SU-DHL-6 (cell line): ENCODE measurements at regions not wholly inside any gene's neighbourhood (a gene's known extent, or its start where the extent isn't known, plus 50 kb on each side); places are given as distances from the start of the nearest gene placed in this dataset.

Experiments
- CTCF ChIP-seq: fragments of 200-600 bp; sonication (generic); IDR thresholded peaks from one replicate; pipeline ENCODE4 v1.5.1; 2017; ENCODE audit warnings: antibody characterized with exemption, mild to moderate bottlenecking, low read length, moderate library complexity; ENCODE audit not compliant: insufficient read depth, poor library complexity, severe bottlenecking
- EZH2phosphoT487 ChIP-seq: fragments of 200-600 bp; sonication (generic), shearing (Covaris generic); conservative IDR thresholded peaks from 2 replicates; pipeline ENCODE4 v1.6.1; 2018; ENCODE audit warnings: mild to moderate bottlenecking, antibody characterized with exemption, low read length, moderate library complexity, mixed read lengths

- TF ChIP-seq CTCF = no peak
- no peak for TF ChIP-seq EZH2phosphoT487
These were observed 208.8 kb upstream of the IGFBP3 start for GRCh38 chr7:46129831-46130230.
